Cardiac septum (tissue), 1 donor: ENCODE measurements at regions not wholly inside any gene's neighbourhood (a gene's known extent, or its start where the extent isn't known, plus 50 kb on each side); places are given as distances from the start of the nearest gene placed in this dataset.

Experiments used
- DNase-seq: peaks from one replicate; pipeline ENCODE4 v3.0.0-alpha.2; 2020; ENCODE audit warnings: low spot score
- intact Hi-C: fragments of 100-400 bp; cut with DNase I; formaldehyde crosslinking; loops from one replicate; pipeline ENCODE4 v1.14.0; 2022
- donor health status: DM: no; HTN: no; CAD: no.

DNA sequence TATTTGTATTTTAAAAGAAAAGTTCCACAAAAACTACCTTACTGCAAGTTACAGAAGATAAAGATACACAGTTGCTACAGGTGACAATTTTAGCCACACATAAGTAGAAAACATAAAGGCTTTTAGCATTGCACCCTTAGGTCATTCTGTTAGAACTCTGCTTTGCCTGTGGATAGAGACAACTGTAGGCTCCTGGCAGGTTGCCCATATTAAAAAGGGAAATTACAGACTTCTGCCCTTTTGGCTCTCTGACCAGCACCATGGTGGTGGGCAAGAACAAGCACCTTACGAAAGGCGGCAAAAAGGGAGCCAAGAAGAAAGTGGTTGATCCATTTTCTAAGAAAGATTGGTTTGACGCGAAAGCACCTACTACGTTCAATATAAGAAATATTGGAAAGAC, 223.3 kb downstream of the MC4R start:
- DNase-seq = no peak
- intact Hi-C loops = no loop called here

DNA sequence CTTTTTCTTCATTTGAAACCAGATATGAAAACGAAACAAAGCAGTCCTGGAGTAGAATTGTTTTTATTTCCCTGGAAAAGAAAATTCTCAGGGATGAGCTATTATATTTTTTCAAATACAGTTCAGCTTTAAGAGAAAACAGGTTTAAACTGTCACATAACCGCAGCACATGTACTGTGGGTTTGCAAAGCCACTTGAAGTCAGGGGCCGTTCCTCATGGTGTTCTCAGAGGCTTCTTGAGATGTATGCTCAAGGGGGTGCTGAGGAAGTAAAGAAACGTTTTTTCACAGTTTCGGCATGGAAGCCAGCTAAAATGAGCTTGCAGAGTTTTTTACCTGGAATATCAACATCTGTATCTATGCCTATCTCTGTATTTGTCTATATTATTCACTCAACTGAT, 225.3 kb downstream of the MC4R start:
- no peak for DNase-seq
- intact Hi-C loops = no loop called here

DNA sequence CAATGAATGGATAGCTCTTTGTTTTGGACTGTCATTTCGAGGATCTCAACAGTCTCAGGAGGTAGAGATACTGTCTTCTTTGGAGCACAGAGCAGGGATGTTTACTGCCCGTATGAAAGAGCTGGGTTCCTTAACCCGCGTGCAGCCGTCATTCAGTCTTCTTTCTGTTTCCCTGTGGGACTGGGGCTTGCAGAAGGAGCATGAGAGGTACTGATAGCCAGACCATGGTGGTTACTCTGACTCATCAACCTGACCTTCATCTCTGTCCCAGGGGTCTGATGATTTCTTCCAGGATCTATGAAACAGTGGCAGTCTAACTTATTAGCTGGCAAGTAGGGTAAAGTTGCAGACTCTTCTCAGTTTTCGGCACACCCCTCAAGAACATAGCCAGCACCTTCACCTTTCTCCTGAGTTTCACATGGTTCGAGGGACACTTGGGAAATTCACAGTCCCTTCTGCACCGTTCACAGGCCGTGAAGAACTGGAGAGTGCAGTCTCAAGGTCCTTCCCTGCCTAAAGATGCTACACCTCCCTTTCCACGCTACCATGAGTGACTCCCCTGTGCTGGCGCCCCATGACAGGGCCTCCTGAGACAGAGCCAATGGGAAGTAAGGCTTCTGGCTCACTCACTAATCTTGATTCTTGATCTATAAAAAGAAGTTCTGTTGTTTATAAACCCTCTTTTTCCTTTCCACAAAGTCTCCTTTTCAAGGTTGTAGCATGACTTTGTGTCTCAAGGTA, 226.2 kb downstream of the MC4R start:
- no peak for DNase-seq
- intact Hi-C loops = no loop called here

DNA sequence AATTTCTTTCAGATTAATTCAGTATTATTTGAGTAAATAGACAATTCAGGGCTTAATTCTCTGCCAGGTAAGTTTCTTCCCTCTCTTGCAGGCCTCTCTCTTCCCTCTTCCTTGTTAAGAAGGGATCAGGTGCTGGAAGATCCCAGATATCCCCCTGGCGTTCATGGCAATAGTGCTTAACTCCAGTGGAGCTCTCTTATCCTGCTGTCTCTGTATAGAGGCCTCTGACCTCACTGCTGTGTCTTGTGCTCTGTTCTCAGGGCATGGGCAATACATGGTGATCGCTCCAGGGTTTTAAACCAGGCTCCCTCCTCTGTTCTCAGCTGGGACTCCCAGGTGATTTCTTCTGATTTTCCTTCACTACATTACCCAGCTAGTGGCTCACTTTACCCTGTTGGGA, 226.8 kb downstream of the MC4R start:
- DNase-seq = no peak
- intact Hi-C loops = no loop called here

DNA sequence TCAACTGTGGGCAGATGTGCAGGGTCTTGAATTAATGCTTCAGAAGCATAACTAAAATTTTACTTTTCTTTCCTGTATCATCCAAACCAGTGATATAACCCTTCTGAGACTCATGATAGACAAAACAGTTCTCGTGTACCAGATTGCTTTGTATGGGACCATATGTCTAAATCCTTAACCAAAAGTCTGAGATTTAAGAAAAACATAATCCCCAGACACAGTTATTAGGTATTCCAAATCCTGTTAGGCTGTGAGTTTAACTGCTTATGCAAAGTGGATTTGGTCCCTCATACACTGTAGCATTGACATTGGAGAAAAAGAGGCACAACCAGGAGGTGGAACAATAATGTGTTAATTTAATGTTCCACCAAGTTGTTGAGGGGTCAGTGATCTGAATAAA, 235.0 kb downstream of the PMAIP1 start:
- no peak for DNase-seq
- intact Hi-C loops = no loop called here

DNA sequence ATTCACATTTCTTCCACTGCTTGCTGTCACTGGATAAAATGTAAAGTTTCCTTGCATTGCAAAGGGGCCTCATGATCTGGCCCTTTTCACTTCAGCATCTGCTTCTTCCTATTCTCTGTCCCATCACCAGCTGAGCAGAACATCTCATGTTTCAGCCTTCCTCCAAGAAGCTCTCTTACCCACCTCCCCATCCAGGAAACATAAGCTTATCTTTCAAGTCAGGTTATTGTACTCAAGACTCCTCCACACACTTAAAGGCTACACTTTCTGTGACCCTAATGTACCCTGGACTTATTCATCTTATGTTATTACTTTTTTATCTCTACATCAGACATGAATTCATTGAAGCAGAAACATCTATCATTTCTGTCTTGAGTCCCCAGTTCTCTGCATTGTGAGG, 230.5 kb downstream of the PMAIP1 start:
- intact Hi-C loops = no loop called here

DNA sequence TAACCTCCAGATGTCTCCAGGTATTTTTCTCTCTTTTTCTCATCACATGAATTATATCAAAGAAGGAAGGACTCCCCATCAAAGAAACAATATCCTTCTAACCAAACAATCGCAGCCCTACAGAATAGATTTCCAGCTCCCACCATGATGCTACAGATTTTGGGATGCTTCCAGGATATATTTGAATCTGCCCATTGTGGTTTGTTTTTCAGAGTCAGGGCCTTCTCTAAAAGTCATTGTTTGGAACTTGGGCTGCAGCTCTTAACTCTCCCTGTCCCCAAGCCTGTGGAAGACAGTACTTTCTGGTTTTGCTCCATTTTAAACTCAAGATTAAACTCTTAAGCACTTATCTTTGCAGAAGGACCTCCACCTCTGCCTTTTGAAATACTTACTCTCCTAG, 223.2 kb downstream of the PMAIP1 start:
- DNase-seq = no peak
- intact Hi-C loops = no loop called here

More for the DNA sequence above, 230.5 kb downstream of the PMAIP1 start:
- no peak for DNase-seq

DNA sequence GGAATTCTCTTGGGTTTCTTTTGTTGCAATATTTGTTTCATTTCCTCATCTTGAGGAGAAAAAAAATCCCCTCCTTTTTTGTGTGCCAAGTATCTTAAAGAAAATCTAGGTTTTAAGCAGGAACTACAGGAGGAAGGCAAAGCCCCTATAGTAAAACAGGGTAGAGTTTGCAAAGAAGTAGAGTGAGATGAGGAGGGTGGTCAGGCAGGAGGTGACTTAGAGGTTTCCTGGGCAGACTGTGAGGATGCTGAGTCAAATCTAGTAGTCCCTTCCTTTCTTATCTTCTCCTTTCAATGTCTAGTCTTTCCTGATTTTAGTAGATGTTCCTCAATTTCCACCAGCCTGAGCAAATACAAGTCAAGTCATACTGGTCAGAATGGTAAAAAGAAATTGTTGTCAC, 222.5 kb downstream of the PMAIP1 start:
- intact Hi-C loops = no loop called here
- DNase-seq = no peak

DNA sequence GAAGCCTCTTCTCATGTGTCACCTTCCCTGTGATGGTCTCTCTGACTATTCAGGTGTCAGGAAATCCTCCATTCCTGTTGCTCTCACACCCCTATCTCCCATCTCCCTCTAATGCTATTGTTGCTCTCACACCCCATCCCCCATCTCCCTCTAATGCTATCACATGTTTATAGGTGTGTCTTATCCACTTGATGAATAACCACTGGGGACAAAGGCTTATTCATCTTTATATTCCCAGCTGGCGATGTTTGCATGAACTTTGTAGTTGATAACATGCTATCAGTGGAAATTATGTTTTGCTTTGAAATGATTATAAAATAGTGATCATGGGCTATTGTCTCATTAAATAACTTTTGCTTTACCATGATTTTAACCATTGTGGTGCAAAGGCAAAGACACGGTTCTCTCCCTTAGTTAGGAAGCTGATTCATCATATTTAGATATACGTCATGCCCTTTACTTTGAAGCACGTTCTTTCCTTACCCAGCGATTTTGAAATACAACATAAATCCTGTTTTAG, 220.5 kb downstream of the PMAIP1 start:
- no peak for DNase-seq
- intact Hi-C loops = no loop called here

DNA sequence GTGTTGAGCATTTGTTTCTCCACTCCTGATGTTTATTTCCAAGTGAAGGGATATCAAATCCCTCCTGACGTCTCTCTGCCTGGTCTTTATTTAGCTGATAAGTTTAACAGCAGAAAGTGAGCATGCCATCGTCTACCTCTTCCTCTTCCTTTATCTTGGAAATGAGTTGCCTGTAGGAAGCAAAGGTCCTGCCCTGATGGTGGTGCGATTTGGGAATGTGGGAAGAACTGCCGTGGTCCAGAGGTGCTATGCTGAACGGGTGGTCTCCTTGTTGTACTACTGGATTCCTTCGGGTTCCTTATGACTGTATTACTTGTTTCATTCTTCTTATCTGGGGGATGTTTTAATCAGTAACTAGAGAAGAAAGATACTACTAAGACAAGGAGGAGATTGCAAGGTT, 217.5 kb downstream of the PMAIP1 start:
- intact Hi-C loops = no loop called here
- no peak for DNase-seq

DNA sequence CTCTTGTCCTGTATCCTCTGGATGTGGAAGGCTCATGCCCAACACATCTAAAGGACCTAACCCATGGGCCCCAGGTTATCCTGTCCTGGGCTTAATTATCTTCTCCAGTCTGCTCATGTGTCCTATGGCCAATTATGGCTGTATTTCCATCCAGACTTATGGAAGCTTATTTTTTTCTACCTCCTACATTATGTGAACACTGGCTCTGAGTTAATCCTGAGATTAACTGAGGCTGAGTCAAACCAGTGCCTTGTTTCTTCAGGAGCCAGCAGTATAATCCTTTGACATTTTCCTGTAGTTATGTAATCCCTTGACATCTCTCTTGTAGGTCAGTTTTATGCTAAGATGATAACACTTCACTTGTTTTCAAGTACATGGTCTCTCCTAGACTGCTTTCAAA, 213.6 kb downstream of the PMAIP1 start:
- intact Hi-C loops = no loop called here
- DNase-seq = no peak

DNA sequence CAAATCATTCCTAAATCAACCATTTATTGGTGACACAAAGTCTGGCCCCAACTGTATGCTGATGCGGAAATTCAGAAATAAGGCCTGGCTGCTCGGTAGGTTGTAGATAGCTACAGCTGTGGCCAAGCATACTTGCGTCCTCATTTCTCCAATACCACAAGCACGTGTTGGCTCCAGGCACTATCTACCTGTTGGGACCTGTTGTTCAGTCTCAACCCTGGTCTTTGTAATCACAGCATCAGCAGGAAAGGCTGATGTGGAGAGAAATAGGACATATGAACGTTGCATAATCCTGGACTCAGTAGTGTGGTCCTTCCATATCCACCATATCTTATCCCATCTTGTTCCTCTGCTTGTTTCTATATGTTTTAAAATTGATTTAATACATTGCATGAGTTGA, 212.6 kb downstream of the PMAIP1 start:
- intact Hi-C loops = no loop called here
- DNase-seq = no peak

DNA sequence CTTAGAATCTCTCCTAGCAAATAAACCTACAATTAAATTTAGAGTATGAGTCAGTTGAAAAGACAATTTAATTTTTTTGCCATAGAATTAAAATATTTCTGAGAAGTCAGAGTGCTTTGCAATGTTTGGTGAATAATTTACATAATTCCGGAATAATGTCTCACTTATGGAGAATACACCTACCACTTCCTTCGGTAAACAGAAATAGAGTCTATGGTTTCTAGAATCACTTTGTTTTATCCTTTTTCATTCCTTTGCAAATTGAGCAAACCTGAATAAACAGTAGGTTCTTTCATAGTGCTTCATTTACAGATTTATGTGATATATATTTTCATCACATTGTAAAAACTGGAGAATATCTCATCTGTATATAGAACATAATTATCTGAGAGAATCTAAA, 211.7 kb downstream of the PMAIP1 start:
- no peak for DNase-seq
- intact Hi-C loops = no loop called here

DNA sequence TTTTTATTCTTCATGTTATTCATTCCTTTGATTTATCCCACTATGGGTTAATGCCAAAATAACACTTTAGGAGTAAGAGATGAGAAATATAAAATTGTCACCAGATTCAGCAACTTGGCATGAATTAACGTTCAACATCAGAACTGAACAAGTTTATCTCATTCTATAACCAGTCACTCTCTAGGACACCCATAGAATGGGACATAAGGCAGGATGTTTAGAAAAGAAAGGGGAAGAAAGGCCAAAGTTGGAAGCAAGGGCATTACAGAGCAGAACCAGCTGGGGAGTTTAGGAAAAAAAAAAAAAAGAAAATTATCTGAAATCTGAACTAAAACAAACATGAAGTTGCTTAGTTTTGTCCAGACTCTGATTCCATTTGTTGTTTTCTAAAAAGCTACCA, 211.0 kb downstream of the PMAIP1 start:
- intact Hi-C loops = no loop called here
- no peak for DNase-seq

DNA sequence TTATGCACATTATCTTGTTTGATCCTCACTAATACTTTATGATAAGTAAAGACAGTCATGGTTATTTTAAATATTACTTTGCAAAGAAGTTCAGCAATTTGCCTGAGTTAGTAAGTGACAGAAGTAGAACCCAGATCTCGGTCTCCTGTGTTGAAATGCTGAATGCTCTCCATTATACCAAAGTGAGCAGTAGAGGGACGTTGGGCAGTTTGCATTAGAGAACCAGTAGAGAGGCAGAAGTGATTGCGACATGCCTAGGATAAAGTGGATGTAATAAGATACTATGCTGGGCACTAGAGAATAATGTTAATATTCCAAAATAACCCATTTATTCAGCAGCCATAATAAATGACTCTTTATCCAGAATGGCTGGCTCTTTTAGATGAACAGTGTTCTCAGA, 201.0 kb downstream of the PMAIP1 start:
- no peak for DNase-seq
- intact Hi-C loops = no loop called here

DNA sequence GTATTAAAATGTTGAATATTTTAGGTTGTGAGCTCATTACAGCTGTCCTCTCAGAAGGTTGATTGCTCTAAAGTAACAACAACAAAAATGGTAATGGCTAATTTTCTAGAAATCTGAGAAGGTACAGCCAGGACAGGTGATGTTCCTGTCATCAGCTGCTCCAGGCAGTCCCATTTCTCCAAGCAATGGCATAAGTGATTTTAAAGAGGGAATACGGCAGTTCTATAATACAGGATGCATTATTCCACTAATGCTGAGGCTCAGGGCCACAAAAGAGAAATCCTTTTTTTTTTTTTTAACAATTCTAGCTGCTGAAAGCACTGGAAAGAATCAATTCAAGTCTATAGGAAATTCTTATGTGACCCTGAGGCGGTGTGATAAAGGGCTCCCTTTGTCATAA, 199.9 kb downstream of the PMAIP1 start:
- DNase-seq = no peak
- intact Hi-C loops = no loop called here

DNA sequence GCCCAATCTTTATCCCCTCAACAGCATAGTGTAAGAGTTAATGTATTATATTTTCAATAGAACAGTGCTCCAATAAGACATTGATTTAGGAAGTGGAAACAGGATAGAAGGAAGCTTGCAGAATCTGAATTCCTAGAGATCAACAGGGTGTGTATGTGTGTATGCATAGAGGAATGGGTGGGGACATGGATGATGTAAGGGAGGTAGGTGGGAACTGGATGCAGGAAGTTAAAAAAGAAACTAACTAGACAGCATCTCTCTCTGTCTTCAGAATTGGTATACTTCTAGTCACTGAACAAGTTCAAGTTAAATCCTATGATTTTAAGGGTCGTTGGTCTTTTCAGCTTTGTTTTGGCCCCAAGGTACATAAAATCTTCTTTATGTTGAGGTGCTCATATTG, 196.6 kb downstream of the PMAIP1 start:
- intact Hi-C loops = no loop called here
- DNase-seq = no peak

DNA sequence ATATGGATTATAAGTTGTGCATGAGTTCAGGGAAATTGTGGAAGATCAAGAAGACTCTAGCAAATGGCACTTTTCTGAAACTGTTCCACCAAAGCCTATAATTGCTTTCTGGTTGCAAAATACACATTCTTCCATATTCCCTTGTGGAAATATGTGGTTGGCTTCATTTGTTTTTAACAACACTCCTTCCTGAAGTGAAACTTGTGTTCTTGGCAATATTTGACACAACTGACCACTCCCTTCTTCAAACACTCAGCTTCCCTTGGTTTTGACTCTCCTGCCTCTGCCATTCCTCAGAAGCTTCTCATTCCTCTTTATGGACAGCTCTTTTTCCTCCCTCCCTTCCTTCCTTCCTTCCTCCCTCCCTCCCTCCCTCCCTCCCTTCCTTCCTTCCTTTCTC, 192.3 kb downstream of the PMAIP1 start:
- DNase-seq = no peak
- intact Hi-C loops = no loop called here

DNA sequence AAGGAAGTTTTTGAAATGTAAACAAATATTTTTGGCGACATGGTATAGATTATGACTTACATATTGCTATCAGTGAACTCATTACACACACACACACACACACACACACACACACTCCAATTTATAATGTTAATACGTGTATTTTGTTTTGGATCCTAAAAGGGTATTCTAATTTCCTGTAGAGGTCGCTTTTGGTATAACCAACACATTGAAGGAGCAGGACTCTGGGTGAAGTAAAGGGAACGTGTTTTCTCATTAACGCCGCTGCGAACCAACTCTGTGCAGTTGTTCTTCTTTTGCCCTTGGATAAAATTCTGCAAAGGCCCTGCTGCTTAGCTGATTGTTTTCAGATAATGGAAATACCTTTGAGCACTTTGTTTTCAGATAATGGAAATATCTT, 190.4 kb downstream of the PMAIP1 start:
- intact Hi-C loops = no loop called here
- no peak for DNase-seq

DNA sequence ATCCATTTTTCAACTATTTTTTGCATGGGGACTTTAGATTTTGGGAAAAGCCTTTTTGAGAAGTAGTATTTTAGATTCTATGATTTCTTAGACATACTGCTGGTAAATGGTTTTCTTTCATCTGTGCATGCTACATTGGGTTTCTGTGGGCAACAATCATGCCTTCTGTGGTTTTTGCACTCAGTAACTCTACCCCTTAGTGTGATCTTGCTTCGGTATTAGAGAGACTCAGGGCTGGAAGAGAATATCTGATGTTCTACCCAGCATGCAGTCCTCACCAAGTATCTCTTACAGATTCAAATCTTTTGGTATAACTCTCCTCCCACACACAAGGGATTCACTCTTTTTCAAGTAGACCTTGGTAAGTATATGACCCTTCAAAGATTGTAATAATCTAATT, 183.0 kb downstream of the PMAIP1 start:
- intact Hi-C loops = no loop called here
- no peak for DNase-seq

DNA sequence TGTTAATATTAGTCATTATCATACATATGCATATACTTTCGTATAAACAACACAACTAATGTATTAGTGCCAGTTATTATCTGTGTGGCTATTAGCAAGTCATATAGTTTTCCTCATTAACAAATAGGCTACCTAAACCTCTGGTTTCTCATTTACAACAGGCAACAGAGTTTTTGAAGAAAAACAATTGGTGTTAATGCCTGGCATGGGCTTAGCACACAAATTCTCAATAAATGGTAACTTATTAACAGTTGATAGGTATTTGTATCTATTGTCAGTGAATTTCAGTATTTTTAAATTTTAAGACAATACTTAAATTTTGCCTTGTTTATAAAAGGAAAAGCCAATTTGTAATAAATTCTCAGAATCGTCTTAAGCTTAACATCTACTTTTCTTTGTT, 182.5 kb downstream of the PMAIP1 start:
- intact Hi-C loops = no loop called here
- no peak for DNase-seq

DNA sequence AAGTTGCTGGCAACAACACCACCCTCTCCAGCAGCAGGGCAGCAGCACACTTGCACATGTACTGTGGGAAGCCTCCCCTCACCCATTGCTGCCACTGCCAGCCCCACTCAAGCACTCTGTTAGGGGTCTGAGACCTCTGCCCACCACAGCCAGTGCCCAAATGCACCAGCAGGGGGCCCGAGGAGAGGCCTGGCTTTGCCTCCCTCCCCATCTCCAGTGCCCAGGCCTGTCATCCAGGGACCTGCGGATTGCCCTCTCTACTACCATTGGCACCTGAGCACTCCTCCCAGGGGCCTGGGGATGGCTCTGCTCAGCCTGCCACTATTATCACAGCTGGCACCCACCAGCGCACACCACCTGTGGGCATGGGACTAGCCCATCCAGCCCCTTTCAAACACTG, 175.7 kb downstream of the PMAIP1 start:
- intact Hi-C loops = no loop called here
- DNase-seq = no peak
